WTC11 (cell line): ENCODE measurements at regions not wholly inside any gene's neighbourhood (a gene's known extent, or its start where the extent isn't known, plus 50 kb on each side); places are given as distances from the start of the nearest gene placed in this dataset.

Experiments
- CREB1 ChIP-seq: sonication (generic); formaldehyde crosslinking; IDR thresholded peaks from 2 replicates; pipeline ENCODE4 v1.8.0; 2023; ENCODE audit warnings: mild to moderate bottlenecking, missing genetic modification reagents
- HMGXB4 ChIP-seq: sonication (generic); formaldehyde crosslinking; IDR thresholded peaks from 2 replicates; pipeline ENCODE4 v1.8.1; 2023; ENCODE audit warnings: mild to moderate bottlenecking, moderate library complexity, missing genetic modification reagents
- JAZF1 ChIP-seq: fragments of 250-450 bp; sonication (Bioruptor Pico); IDR thresholded peaks from 2 replicates; pipeline ENCODE4 v1.9.0; 2021; ENCODE audit warnings: moderate library complexity, mild to moderate bottlenecking, inconsistent platforms
- TF ChIP-seq, protein P1 (sequence below): sonication (generic); formaldehyde crosslinking; IDR thresholded peaks from 2 replicates; pipeline ENCODE4 v1.8.0; 2022; ENCODE audit warnings: mild to moderate bottlenecking, missing genetic modification reagents

GRCh38 chr6:15773806-15774410 lies 111.1 kb upstream of the DTNBP1 start:
- TF ChIP-seq CREB1 (CRISPR knock-in tag) (no peak), JAZF1 (CRISPR knock-in tag) (no peak), HMGXB4 (CRISPR knock-in tag) (no peak)
- TF ChIP-seq, protein P1, sequence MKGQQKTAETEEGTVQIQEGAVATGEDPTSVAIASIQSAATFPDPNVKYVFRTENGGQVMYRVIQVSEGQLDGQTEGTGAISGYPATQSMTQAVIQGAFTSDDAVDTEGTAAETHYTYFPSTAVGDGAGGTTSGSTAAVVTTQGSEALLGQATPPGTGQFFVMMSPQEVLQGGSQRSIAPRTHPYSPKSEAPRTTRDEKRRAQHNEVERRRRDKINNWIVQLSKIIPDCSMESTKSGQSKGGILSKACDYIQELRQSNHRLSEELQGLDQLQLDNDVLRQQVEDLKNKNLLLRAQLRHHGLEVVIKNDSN (CRISPR knock-in tag): no peak
